Esophagus squamous epithelium (tissue), 4 donors: ENCODE measurements at regions not wholly inside any gene's neighbourhood (a gene's known extent, or its start where the extent isn't known, plus 50 kb on each side); places are given as distances from the start of the nearest gene placed in this dataset.

ENCODE experiments used
- POLR2A ChIP-seq, 4 donors: fragments of 450-650 bp; IDR thresholded peaks; one replicate each; pipeline ENCODE4 v1.6.1; 2017; ENCODE audit warnings: antibody characterized with exemption in 4 of 4, mild to moderate bottlenecking in 4 of 4, moderate library complexity in 3 of 4
- TF ChIP-seq, protein P1 (sequence below), 6 experiments: fragments of 450-650 bp in 4 of 6; fragments of 200-600 bp in 2 of 6; sonication (generic) in 2 of 6; IDR thresholded peaks; one replicate each; pipeline ENCODE4 v1.5.1; 2016 to 2019; ENCODE audit warnings: antibody characterized with exemption in 6 of 6, mild to moderate bottlenecking in 4 of 6, moderate library complexity in 4 of 6

DNA sequence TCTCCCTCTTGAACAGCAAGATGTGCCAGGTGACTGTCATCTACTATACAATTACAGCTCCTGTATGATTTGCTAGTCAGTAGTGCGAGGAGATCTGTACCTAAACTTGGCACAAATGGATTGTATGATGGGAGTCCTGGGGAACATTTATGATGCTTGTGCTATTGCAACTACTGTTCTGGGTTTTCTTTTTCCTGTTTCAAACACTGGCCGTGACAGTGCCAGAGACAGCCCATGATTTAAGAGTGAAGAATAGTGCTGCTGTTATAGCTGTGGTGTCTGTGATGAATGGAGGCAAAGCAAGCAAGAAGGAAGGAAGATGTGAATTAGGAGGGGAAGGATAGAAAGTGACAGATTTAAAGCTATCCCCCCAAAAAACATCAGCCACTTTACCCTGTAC is 1868.9 kb downstream of the PCDH7 start:
- TF ChIP-seq, protein P1, sequence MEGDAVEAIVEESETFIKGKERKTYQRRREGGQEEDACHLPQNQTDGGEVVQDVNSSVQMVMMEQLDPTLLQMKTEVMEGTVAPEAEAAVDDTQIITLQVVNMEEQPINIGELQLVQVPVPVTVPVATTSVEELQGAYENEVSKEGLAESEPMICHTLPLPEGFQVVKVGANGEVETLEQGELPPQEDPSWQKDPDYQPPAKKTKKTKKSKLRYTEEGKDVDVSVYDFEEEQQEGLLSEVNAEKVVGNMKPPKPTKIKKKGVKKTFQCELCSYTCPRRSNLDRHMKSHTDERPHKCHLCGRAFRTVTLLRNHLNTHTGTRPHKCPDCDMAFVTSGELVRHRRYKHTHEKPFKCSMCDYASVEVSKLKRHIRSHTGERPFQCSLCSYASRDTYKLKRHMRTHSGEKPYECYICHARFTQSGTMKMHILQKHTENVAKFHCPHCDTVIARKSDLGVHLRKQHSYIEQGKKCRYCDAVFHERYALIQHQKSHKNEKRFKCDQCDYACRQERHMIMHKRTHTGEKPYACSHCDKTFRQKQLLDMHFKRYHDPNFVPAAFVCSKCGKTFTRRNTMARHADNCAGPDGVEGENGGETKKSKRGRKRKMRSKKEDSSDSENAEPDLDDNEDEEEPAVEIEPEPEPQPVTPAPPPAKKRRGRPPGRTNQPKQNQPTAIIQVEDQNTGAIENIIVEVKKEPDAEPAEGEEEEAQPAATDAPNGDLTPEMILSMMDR (IDR thresholded peaks at IDR 0.05): no peak
- TF ChIP-seq POLR2A (IDR thresholded peaks at IDR 0.05): no peak
